Karpas-422 (cell line): ENCODE measurements at regions not wholly inside any gene's neighbourhood (a gene's known extent, or its start where the extent isn't known, plus 50 kb on each side); places are given as distances from the start of the nearest gene placed in this dataset.

ENCODE experiments used
- DNase-seq: peaks from one replicate; pipeline ENCODE4 v3.0.0-alpha.2; 2015
- H2AFZ ChIP-seq: fragments of 200-600 bp; sonication (generic); 2 replicates; pipeline ENCODE4 v1.6.1; 2014; ENCODE audit warnings: antibody characterized with exemption, low read length, mixed read lengths
- H3K27ac ChIP-seq: fragments of 200-600 bp; sonication (generic); 2 replicates; pipeline ENCODE4 v1.5.1; 2014; ENCODE audit warnings: mild to moderate bottlenecking, low read length, moderate library complexity
- H3K27me3 ChIP-seq: fragments of 200-600 bp; sonication (generic); 2 replicates; pipeline ENCODE4 v1.6.1; 2014; ENCODE audit warnings: low read length, mixed read lengths
- H3K36me3 ChIP-seq: fragments of 200-600 bp; sonication (generic); 2 replicates; pipeline ENCODE4 v1.6.1; 2014; ENCODE audit warnings: low read length, mixed read lengths; ENCODE audit not compliant: insufficient read depth
- H3K4me1 ChIP-seq: fragments of 200-600 bp; sonication (generic); 2 replicates; pipeline ENCODE4 v1.6.1; 2014; ENCODE audit warnings: mild to moderate bottlenecking, low read length, mixed read lengths
- H3K4me2 ChIP-seq: fragments of 200-600 bp; sonication (generic); 2 replicates; pipeline ENCODE4 v1.6.1; 2014; ENCODE audit warnings: low read length, low read depth, mild to moderate bottlenecking; ENCODE audit not compliant: poor library complexity, severe bottlenecking
- H3K4me3 ChIP-seq: fragments of 200-600 bp; sonication (generic); 2 replicates; pipeline ENCODE4 v1.5.1; 2014; ENCODE audit warnings: mild to moderate bottlenecking, antibody characterized with exemption, low read length, mixed read lengths
- H3K79me2 ChIP-seq: fragments of 200-600 bp; sonication (generic); 2 replicates; pipeline ENCODE4 v1.6.1; 2014; ENCODE audit warnings: mild to moderate bottlenecking, low read length, mixed read lengths
- H3K9ac ChIP-seq: fragments of 200-600 bp; sonication (generic); 2 replicates; pipeline ENCODE4 v1.6.0; 2014; ENCODE audit warnings: low read length
- H3K9me2 ChIP-seq: fragments of 200-600 bp; sonication (generic), shearing (Covaris generic); replicated peaks from 2 replicates; pipeline ENCODE4 v1.6.0; 2014; ENCODE audit warnings: mild to moderate bottlenecking, low read length, moderate library complexity; ENCODE audit not compliant: insufficient read depth
- H3K9me3 ChIP-seq: fragments of 300-700, 200-600 bp; sonication (generic); 2 replicates; pipeline ENCODE4 v1.6.1; 2014; ENCODE audit warnings: low read length, mixed read lengths
- H4K20me1 ChIP-seq: fragments of 200-600 bp; sonication (generic); 2 replicates; pipeline ENCODE4 v1.6.1; 2014; ENCODE audit warnings: mild to moderate bottlenecking, antibody characterized with exemption, low read length, low read depth; ENCODE audit not compliant: insufficient read depth

DNA sequence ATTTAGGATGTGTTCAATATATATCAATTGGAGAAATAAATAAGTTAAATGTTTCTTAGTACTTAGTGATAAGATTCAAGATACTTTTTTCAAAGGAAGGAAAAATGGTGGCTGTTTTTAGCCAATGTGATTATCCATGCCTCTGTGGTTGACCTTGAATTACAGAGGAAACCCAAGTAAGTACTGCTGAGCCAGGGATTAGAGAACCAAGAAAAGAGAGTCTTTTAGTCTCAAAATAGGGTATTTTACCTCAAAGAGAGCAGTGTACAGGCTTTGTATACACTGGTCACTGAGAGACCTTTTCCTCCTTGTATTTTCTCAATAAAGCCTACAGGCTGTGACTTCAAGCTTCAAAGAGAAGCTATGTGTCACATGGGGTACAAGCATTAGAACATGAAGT lies 1075.3 kb downstream of the ADGRL3 start:
- no peaks in the 10 kb centered on the region for H3K36me3 ChIP-seq
- no peaks in the 10 kb centered on the region for H4K20me1 ChIP-seq
- H3K27me3 ChIP-seq = no peaks in the 10 kb centered on the region
- H3K4me2 ChIP-seq = no peak overlapping the region
- H3K9ac ChIP-seq = no peak overlapping the region
- no peaks in the 10 kb centered on the region for H3K4me1 ChIP-seq
- H3K79me2 ChIP-seq = no peaks in the 10 kb centered on the region
- H2AFZ ChIP-seq = no peak overlapping the region
- H3K27ac ChIP-seq = no peak overlapping the region
- peaks cover 21% of the 10 kb centered on the region for H3K9me3 ChIP-seq
- H3K9me2 ChIP-seq = no peaks in the 10 kb centered on the region
- no peak overlapping the region for H3K4me3 ChIP-seq
- DNase-seq = no peak

DNA sequence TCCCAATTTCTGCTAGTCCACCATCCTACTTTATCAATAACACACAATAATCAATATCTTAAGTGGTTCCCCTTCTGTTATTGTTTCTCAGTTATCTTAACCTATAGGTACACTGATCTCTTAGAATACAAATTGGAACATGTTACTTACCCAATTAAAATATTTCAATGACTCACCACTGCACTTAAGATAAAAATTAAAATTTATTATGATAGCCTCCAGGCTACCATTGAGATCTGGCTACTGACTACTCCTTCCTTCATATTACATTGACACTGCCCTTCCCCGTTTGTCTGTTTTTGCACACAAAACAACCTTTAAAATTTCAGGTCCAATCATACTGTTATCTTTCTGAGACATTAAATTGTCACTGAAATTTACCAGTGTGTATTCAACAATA lies 1074.7 kb downstream of the ADGRL3 start:
- Histone ChIP-seq H3K9me3 (peaks cover 21% of the 10 kb centered on the region), H3K4me3 (no peak overlapping the region), H2AFZ (no peak overlapping the region), H3K4me2 (no peak overlapping the region), H3K9ac (no peak overlapping the region), H3K27me3 (no peaks in the 10 kb centered on the region), H3K4me1 (no peaks in the 10 kb centered on the region), H3K27ac (no peak overlapping the region), H4K20me1 (no peaks in the 10 kb centered on the region), H3K9me2 (no peaks in the 10 kb centered on the region), H3K79me2 (no peaks in the 10 kb centered on the region), H3K36me3 (no peaks in the 10 kb centered on the region)
- DNase-seq = no peak

DNA sequence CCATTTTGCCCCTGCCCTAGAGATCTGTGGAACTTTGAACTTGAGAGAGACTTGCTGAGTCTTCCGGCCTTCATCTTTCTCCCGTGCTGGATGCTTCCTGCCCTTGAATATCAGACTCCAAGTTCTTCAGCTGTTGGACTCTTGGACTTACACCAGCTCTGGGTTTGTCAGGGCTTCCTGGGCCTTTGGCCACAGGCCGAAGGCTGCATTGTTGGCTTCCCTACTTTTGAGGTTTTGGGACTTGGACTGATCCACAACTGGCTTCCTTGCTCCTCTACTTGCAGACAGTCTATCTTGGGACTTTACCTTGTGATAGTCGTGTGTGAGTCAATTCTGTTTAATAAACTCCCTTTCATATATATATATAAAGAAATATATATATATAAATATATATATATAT lies 1071.0 kb downstream of the ADGRL3 start:
- H4K20me1 ChIP-seq = no peaks in the 10 kb centered on the region
- no peaks in the 10 kb centered on the region for H3K9me2 ChIP-seq
- H3K27me3 ChIP-seq = no peaks in the 10 kb centered on the region
- no peak for DNase-seq
- H3K79me2 ChIP-seq = no peaks in the 10 kb centered on the region
- H3K4me1 ChIP-seq = no peaks in the 10 kb centered on the region
- H3K36me3 ChIP-seq = no peaks in the 10 kb centered on the region
- H3K4me3 ChIP-seq = no peak overlapping the region
- H3K27ac ChIP-seq = no peak overlapping the region
- H3K9ac ChIP-seq = no peak overlapping the region
- no peak overlapping the region for H3K4me2 ChIP-seq
- no peak overlapping the region for H2AFZ ChIP-seq
- peaks cover 11% of the 10 kb centered on the region for H3K9me3 ChIP-seq

DNA sequence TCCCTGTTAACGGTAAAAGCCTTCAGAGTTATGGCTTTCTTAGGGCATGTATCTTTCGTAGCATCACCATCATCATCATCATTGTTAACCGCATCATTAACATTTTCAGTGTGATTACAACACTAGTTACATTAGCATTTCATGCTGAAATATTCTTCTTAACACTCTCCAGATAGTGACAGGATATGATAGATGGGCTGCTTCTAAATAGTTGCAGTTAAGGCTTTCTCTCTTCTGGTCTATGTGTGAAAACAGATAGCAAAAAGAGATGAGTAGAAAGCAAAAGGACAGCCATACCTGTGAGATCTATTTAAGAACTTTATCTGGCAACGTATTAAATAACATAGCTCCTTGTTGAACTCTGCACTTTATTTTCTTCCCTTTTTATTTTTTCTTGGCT lies 1069.8 kb downstream of the ADGRL3 start:
- H3K36me3 ChIP-seq = no peaks in the 10 kb centered on the region
- H3K9ac ChIP-seq = no peak overlapping the region
- H3K9me3 ChIP-seq = peaks cover 16% of the 10 kb centered on the region
- H3K27me3 ChIP-seq = no peaks in the 10 kb centered on the region
- no peaks in the 10 kb centered on the region for H3K79me2 ChIP-seq
- no peak overlapping the region for H3K27ac ChIP-seq
- H3K9me2 ChIP-seq = no peaks in the 10 kb centered on the region
- no peak overlapping the region for H3K4me2 ChIP-seq
- H3K4me3 ChIP-seq = no peak overlapping the region
- H4K20me1 ChIP-seq = no peaks in the 10 kb centered on the region
- H2AFZ ChIP-seq = no peak overlapping the region
- DNase-seq = no peak
- H3K4me1 ChIP-seq = no peaks in the 10 kb centered on the region

DNA sequence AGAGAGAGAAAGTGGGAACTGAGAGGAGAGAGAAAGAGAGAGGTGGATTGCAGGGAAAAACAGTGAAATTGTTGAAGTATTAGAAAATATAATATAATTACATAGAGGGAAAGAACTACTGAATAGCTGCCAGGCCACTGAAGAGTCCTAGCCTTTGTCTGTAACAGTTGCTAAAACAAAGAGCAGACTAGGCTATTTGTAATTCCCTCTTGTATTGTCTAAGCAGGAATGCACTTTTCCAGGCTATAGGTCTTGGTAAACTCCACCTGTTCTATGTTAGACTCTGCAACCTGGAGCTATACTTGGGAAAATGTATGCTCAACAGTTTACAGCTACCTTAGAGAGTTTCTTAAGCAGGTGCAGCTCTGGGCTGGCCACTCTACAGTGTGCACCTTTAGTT lies 1063.3 kb downstream of the ADGRL3 start:
- Histone ChIP-seq H3K27ac (no peak overlapping the region), H3K4me2 (no peak overlapping the region), H3K9me2 (no peaks in the 10 kb centered on the region), H3K9ac (no peak overlapping the region), H3K9me3 (peaks cover 31% of the 10 kb centered on the region), H3K79me2 (no peaks in the 10 kb centered on the region), H2AFZ (no peak overlapping the region), H3K27me3 (no peaks in the 10 kb centered on the region), H3K4me3 (no peak overlapping the region), H4K20me1 (no peaks in the 10 kb centered on the region), H3K36me3 (no peaks in the 10 kb centered on the region), H3K4me1 (no peaks in the 10 kb centered on the region)
- DNase-seq = no peak

DNA sequence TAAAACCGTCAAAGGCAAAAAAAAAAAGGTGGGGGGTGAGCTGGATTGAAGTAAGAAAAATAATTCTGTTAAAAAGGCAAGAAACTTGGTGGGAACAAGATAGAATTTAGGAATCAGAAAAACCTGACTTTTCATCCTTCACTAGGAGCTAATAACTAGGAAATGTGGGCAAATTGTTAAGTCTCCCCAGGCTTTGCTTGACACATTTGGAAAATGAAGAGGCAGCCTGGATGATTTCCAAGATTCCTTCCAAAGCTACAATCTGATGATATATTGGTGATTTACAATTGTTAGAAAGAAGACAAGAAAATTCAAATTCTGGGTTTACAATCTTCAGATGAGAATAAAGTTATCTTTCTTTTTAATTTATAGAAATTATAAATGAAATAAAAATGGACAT lies 1062.5 kb downstream of the ADGRL3 start:
- Histone ChIP-seq H2AFZ (no peak overlapping the region), H3K27me3 (no peaks in the 10 kb centered on the region), H3K9me3 (peaks cover 34% of the 10 kb centered on the region), H3K9ac (no peak overlapping the region), H3K4me3 (no peak overlapping the region), H3K4me2 (no peak overlapping the region), H3K79me2 (no peaks in the 10 kb centered on the region), H3K27ac (no peak overlapping the region), H3K36me3 (no peaks in the 10 kb centered on the region), H4K20me1 (no peaks in the 10 kb centered on the region), H3K9me2 (no peaks in the 10 kb centered on the region), H3K4me1 (no peaks in the 10 kb centered on the region)
- DNase-seq = no peak

DNA sequence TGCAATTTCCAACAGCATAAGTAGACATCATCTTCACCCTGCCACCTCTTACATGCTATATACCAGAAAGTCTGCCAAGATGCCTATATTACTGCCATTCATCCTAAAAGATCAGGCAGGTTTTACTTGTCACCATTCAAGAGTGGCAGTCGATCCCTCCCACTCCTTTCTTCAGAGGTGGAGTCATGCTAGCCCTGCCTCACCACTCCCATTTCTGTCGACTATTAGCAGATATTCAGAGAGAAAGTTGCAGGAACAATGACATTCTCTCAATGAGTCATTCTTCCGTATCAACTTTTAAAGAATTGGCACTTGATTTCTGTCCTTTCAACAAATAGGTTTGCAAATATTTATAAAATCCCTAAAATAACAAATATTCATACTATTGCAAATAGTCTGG lies 1060.1 kb downstream of the ADGRL3 start:
- no peaks in the 10 kb centered on the region for H3K79me2 ChIP-seq
- H3K36me3 ChIP-seq = no peaks in the 10 kb centered on the region
- no peak overlapping the region for H3K4me2 ChIP-seq
- no peak overlapping the region for H3K9ac ChIP-seq
- H2AFZ ChIP-seq = no peak overlapping the region
- no peak for DNase-seq
- H4K20me1 ChIP-seq = no peaks in the 10 kb centered on the region
- no peak overlapping the region for H3K27ac ChIP-seq
- H3K4me1 ChIP-seq = no peaks in the 10 kb centered on the region
- no peaks in the 10 kb centered on the region for H3K27me3 ChIP-seq
- no peak overlapping the region for H3K4me3 ChIP-seq
- no peaks in the 10 kb centered on the region for H3K9me2 ChIP-seq
- H3K9me3 ChIP-seq = peaks cover 44% of the 10 kb centered on the region

DNA sequence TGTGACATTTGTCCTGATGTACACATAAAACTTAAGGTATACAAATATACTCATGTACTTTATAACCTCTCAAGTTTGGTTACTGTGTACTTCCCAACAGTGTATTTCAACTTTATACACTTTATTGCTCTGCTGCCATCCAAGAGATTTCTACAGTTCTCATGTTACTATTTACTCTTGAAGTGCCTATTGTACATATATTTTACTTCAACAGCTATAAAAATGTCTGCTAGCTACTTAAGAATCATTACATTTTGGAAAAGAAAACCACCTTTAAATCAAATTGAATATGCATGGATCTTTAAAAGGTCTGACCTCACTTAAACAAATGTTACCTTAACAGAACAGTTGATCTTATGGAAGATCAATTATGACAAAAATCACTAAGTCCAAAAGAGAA lies 1056.4 kb downstream of the ADGRL3 start:
- peaks cover 55% of the 10 kb centered on the region for H3K9me3 ChIP-seq
- no peak overlapping the region for H2AFZ ChIP-seq
- DNase-seq = no peak
- no peaks in the 10 kb centered on the region for H3K27me3 ChIP-seq
- no peak overlapping the region for H3K4me2 ChIP-seq
- H3K4me3 ChIP-seq = no peak overlapping the region
- no peaks in the 10 kb centered on the region for H3K4me1 ChIP-seq
- no peaks in the 10 kb centered on the region for H3K79me2 ChIP-seq
- no peaks in the 10 kb centered on the region for H3K9me2 ChIP-seq
- H3K9ac ChIP-seq = no peak overlapping the region
- H3K27ac ChIP-seq = no peak overlapping the region
- no peaks in the 10 kb centered on the region for H4K20me1 ChIP-seq
- H3K36me3 ChIP-seq = no peaks in the 10 kb centered on the region

DNA sequence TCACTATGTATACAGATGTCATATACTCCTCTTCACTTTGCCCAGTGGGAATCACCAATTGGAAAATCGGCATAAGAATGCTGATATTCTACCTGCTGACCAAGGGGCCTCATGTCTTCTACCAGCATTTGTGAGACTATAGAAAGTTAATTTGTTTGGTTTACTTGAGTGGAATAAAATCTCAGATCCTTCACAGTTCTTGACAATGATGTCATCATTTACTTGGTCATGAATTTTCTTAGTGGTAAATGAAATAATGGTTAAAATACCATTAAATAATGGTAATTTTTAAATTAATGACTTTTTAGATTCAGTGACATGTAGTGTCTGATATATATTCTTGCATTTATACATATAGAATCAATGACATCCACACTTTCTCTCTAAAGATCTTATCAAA lies 1052.6 kb downstream of the ADGRL3 start:
- peaks cover 40% of the 10 kb centered on the region for H3K9me3 ChIP-seq
- no peak overlapping the region for H3K4me3 ChIP-seq
- no peaks in the 10 kb centered on the region for H3K79me2 ChIP-seq
- no peak overlapping the region for H2AFZ ChIP-seq
- H3K9me2 ChIP-seq = no peaks in the 10 kb centered on the region
- no peak overlapping the region for H3K9ac ChIP-seq
- H3K4me1 ChIP-seq = no peaks in the 10 kb centered on the region
- no peak overlapping the region for H3K27ac ChIP-seq
- H4K20me1 ChIP-seq = no peaks in the 10 kb centered on the region
- no peaks in the 10 kb centered on the region for H3K36me3 ChIP-seq
- H3K4me2 ChIP-seq = no peak overlapping the region
- no peak for DNase-seq
- H3K27me3 ChIP-seq = no peaks in the 10 kb centered on the region
